ENCODE measurements at regions not wholly inside any gene's neighbourhood (a gene's known extent, or its start where the extent isn't known, plus 50 kb on each side); places are given as distances from the start of the nearest gene placed in this dataset.

- TF ChIP-seq CTCF (IDR thresholded peaks at IDR 0.05) (no peak), POLR2A (IDR thresholded peaks at IDR 0.05) (no peak)
Measured at GRCh38 chr18:55047546-55047945, 88.3 kb upstream of the CCDC68 start.

Measured in prostate gland (tissue), 2 donors.